CD4-positive, alpha-beta T cell treated with Interleukin-15 for 4 hours (primary cell): ENCODE measurements at regions not wholly inside any gene's neighbourhood (a gene's known extent, or its start where the extent isn't known, plus 50 kb on each side); places are given as distances from the start of the nearest gene placed in this dataset.
"Not testable (repeated sequence)": the region's sequence is repeated elsewhere in the genome, so short reads cannot be mapped to it uniquely, and the experiment has no call there.

Experiments used
- DNase-seq: peaks from one replicate; pipeline ENCODE4 v3.0.0-alpha.2; 2020; ENCODE audit warnings: low spot score

DNA sequence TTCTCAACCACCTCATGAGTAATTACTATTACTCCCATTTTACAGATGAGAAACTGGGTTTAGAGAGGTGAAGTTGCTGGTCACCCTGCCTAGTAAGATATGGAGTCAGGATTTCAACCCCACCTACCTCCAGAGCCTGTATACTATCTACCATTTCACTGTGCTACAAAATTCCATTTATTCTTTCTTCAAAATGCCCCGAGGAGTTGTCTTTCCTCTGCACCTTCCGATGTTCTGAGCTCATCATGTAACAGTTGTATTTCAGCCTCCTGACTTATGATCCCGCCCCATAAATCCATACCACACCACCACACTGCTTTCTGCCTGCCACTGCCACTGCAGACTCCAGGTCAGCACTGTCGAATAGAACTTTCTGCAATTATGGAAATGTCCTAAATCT, 71.3 kb upstream of the SLC25A36 start:
- DNase-seq, result no peak

DNA sequence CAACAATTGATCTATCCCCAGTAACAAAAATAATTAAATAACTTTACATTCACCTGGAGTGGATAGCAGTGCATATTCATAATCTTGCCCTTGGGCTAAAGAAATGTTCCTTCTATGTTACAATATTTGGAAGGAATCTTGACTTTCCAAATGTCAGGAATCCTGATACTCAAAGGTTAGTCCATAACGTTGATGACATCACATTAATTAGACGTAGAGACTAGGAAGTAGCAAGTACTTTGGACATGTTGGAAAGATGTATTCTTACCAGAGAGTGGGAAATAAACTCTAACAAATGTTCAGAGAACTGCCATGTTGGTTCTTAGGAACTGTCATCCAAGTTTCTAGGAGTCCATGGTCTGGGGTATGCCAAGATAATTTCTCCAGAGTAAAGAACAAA, 70.6 kb upstream of the SLC25A36 start:
- no peak for DNase-seq

DNA sequence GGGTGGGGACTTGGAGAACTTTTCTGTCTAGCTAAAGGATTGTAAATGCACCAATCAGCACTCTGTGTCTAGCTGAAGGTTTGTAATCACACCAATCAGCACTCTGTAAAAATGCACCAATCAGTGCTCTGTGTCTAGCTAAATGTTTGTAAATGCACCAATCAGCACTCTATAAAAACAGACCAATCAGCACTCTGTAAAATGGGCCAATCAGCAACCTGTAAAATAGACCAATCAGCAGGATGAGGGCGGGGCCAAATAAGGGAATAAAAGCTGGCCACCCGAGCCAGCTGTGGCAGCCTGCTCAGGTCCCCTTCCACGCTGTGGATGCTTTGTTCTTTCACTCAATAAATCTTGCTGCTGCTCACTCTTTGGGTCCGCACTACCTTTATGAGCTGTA, 69.5 kb upstream of the SLC25A36 start:
- DNase-seq, result not testable (repeated sequence)

DNA sequence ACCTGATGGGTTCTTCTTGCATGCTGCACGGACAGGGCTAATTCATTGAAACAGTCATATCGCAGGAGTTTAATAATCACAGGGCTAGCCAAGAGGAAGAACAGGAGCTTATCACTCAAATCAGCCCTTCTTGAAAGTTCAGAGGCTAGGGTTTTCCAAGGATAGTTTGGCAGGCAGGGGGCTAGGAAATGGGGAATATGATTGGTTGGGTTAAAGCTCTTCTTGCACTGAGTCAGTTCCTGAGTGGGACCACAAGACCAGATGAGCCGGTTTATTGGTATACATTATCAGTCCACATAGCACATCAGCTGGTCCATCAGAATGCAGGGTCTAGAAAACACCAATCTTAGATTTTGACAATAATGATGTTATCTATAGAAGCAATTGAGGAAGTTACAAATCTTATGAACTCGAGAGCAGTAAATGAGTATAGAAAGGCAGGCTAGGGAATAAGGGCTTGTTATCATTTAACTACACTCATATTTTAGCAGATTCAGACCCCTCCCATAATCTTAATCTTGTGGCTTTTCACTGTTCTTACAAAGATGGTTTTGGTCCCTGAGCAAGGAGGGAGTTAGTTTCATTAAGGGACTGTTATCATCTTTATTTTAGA, 58.1 kb upstream of the SLC25A36 start:
- DNase-seq, result no peak

DNA sequence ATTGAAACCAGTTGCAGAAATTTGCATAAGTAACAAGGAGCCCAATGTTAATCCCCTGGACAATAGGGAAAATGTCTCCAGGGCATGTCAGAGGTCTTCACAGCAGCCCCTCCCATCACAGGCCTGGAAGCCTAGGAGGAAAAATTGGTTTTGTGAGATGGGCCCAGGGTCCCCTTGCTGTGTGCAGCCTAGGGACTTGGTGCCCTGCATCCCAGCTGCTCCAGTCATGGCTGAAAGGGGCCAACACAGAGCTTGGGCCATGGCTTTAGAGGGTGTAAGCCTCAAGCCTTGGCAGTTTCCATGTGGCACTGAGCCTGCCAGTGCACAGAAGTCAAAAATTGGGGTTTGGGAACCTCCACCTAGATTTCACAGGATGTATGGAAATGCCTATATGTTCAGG, 55.9 kb upstream of the SLC25A36 start:
- DNase-seq, result not testable (repeated sequence)
